ENCODE measurements at regions not wholly inside any gene's neighbourhood (a gene's known extent, or its start where the extent isn't known, plus 50 kb on each side); places are given as distances from the start of the nearest gene placed in this dataset.

DNA sequence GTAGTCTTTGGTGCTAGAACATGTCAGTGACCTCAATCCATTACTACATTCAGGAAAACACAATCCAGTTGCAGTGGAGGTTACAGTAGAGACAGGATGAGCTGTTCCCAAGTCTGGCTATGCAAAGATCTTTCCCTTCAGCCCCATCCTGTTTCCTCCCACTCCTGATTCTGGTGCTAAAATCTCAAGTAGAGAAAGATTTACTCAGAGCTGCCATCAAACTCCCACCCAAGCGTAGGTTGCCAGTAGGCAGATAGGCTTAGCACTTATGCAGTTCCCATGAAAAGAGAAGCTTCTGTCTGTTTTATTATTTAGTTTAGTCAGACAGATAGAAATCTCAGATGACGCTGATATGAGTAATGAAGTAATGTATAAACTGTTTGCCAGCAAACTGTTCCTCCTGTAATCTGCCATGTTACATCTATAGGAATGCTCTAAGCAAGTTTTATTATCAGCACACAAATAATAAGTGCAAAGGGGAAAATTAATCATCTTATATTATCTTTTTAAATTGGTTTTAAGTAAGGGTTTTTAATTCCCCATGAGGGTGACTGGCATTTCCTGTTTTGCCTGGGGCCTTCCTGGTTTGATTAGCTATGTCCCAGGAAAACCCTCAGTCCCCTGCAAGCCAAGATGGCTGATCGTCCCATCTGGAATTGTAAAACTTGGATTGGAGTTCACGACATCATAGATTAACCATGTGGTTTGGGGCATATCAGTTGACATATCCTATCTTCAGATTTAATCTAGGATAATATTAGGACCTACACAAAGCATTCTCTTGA, 188.3 kb upstream of the PALMD start:
- no peaks in the 10 kb centered on the region for H3K27me3 ChIP-seq (ENCODE audit: control insufficient read depth in 2 of 2, insufficient read depth in 1 of 2, low read length in 1 of 2)
- DNase-seq (ENCODE audit: low read depth in 6 of 9, low spot score in 9 of 9), result no peak
- no peaks in the 10 kb centered on the region for H3K4me1 ChIP-seq (ENCODE audit: control insufficient read depth in 2 of 2, insufficient read depth in 2 of 2, low read length in 2 of 2)
- H3K27ac ChIP-seq (ENCODE audit: low read depth in 1 of 2, low read length in 1 of 2), result no peak overlapping the region
- H3K9me3 ChIP-seq (ENCODE audit: control insufficient read depth in 2 of 2, insufficient read depth in 1 of 2, low read length in 1 of 2), result no peaks in the 10 kb centered on the region
- H3K36me3 ChIP-seq (ENCODE audit: control insufficient read depth in 2 of 2, insufficient read depth in 2 of 2, low read length in 1 of 2), result no peaks in the 10 kb centered on the region
- 93% methylated on average over 4 of the region's 4 CpGs for WGBS
- H3K4me3 ChIP-seq (ENCODE audit: low read length in 2 of 2), result no peak overlapping the region

DNA sequence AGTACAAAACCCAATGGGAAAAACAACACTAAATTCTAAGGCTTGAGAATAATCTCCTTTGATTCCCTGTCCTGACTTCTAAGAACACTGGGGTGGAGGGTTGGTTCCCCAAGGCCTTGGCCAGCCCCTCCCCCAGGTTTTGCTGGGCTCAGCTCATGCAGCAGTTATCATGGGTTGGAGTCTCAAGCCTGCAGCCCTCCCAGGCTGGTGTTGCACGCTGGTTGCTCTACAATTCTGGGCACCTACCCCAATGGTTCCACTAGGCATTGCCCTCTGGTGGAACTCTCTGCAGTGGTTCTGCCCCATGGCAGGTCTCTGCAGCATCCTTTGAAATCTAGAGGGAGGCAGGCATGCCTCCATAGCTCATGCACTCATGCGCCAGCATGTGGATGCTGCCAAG, 184.4 kb upstream of the PALMD start:
- H3K4me3 ChIP-seq (ENCODE audit: low read length in 2 of 2), result no peak overlapping the region
- H3K4me1 ChIP-seq (ENCODE audit: control insufficient read depth in 2 of 2, insufficient read depth in 2 of 2, low read length in 2 of 2), result no peaks in the 10 kb centered on the region
- no peaks in the 10 kb centered on the region for H3K9me3 ChIP-seq (ENCODE audit: control insufficient read depth in 2 of 2, insufficient read depth in 1 of 2, low read length in 1 of 2)
- DNase-seq (ENCODE audit: low read depth in 6 of 9, low spot score in 9 of 9), result no peak
- H3K36me3 ChIP-seq (ENCODE audit: control insufficient read depth in 2 of 2, insufficient read depth in 2 of 2, low read length in 1 of 2), result no peaks in the 10 kb centered on the region
- no peaks in the 10 kb centered on the region for H3K27me3 ChIP-seq (ENCODE audit: control insufficient read depth in 2 of 2, insufficient read depth in 1 of 2, low read length in 1 of 2)
- 96% methylated on average over 2 of the region's 2 CpGs for WGBS
- H3K27ac ChIP-seq (ENCODE audit: low read depth in 1 of 2, low read length in 1 of 2), result no peak overlapping the region

DNA sequence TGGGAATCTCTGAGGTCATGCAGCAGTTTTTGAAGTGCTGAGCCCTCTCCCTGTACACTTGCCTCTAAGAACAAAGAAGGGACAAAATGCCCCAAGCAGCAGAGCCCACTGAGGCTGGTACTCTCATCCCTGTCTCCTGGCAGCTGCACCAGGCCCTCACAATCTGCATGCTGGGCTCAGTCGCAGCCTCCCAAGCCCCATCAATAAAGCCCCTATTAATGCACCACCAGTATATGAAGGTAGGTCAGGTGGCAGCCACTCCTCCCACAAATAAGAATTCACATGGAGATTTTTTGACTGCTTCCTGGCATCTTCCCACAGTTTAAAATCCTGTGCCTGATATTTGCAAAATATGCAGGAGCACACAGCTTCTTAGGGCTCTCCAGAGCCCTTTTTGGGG, 181.2 kb upstream of the PALMD start:
- Histone ChIP-seq H3K36me3 (ENCODE audit: control insufficient read depth in 2 of 2, insufficient read depth in 2 of 2, low read length in 1 of 2) (no peaks in the 10 kb centered on the region), H3K4me3 (ENCODE audit: low read length in 2 of 2) (no peak overlapping the region), H3K4me1 (ENCODE audit: control insufficient read depth in 2 of 2, insufficient read depth in 2 of 2, low read length in 2 of 2) (no peaks in the 10 kb centered on the region), H3K9me3 (ENCODE audit: control insufficient read depth in 2 of 2, insufficient read depth in 1 of 2, low read length in 1 of 2) (no peaks in the 10 kb centered on the region), H3K27ac (ENCODE audit: low read depth in 1 of 2, low read length in 1 of 2) (no peak overlapping the region), H3K27me3 (ENCODE audit: control insufficient read depth in 2 of 2, insufficient read depth in 1 of 2, low read length in 1 of 2) (no peaks in the 10 kb centered on the region)
- no peak for DNase-seq (ENCODE audit: low read depth in 6 of 9, low spot score in 9 of 9)
- 100% methylated on average over 1 of the region's 1 CpG for WGBS

DNA sequence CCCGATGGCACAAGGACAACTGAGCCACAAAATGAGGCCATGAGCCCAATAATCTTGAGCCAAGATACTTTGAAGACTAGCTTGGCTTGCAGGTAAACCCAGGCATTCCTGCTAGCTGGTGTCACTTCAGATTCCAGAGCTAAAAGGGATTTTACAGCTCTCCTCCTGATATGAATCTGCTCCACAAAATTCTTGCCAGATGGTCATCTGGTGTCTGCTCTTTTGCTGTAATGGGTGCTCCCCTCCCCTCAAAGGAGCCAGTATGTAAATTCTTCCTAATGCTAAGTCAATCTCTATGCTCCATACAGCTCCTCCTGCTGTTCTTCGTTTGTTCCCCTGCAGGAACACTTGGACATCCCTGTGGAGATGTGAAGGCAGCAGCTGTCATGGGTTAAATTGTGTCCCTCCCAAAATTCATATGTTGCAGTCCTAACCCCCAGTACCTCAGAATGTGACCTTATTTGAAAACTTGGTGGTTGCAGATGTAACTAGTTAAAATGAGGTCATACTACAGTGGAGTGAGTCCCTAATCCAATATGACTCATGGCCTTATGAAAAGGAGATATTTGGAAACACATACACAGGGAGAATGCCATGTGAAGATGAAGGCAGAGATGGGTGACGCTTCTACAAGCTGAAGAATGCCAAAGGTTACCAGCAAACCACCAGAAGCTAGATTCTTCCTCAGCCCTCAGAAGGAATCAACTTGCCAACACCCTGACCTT, 180.6 kb upstream of the PALMD start:
- Histone ChIP-seq H3K36me3 (ENCODE audit: control insufficient read depth in 2 of 2, insufficient read depth in 2 of 2, low read length in 1 of 2) (no peaks in the 10 kb centered on the region), H3K9me3 (ENCODE audit: control insufficient read depth in 2 of 2, insufficient read depth in 1 of 2, low read length in 1 of 2) (no peaks in the 10 kb centered on the region)
- WGBS, result 88% methylated on average over 3 of the region's 3 CpGs

DNA sequence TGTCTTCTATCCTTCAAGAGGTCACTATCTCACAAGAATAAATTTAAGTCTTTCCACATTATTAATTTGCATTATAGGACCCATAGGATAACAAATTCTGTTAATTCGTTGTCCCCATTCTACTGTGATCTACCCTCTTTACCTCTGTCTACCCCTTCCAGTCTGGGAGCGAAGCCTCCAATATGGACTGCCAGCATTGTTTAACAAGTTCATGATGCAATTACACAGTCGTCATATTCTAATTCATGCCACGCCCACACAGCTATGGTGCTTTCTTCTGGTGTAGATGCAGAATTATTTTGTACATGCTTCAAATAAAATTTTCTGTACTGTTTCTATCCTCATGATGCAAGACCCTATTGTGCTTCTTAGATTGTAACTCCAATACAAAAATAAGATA, 178.3 kb upstream of the PALMD start:
- 97% methylated on average over 4 of the region's 4 CpGs for WGBS
- H3K9me3 ChIP-seq (ENCODE audit: control insufficient read depth in 2 of 2, insufficient read depth in 1 of 2, low read length in 1 of 2), result no peaks in the 10 kb centered on the region
- DNase-seq (ENCODE audit: low read depth in 6 of 9, low spot score in 9 of 9), result no peak
- no peak overlapping the region for H3K27ac ChIP-seq (ENCODE audit: low read depth in 1 of 2, low read length in 1 of 2)
- H3K4me1 ChIP-seq (ENCODE audit: control insufficient read depth in 2 of 2, insufficient read depth in 2 of 2, low read length in 2 of 2), result no peaks in the 10 kb centered on the region
- H3K4me3 ChIP-seq (ENCODE audit: low read length in 2 of 2), result no peak overlapping the region
- H3K36me3 ChIP-seq (ENCODE audit: control insufficient read depth in 2 of 2, insufficient read depth in 2 of 2, low read length in 1 of 2), result no peaks in the 10 kb centered on the region
- H3K27me3 ChIP-seq (ENCODE audit: control insufficient read depth in 2 of 2, insufficient read depth in 1 of 2, low read length in 1 of 2), result no peaks in the 10 kb centered on the region

More for the DNA sequence above, 180.6 kb upstream of the PALMD start:
- no peaks in the 10 kb centered on the region for H3K4me1 ChIP-seq (ENCODE audit: control insufficient read depth in 2 of 2, insufficient read depth in 2 of 2, low read length in 2 of 2)
- no peak for DNase-seq (ENCODE audit: low read depth in 6 of 9, low spot score in 9 of 9)
- H3K4me3 ChIP-seq (ENCODE audit: low read length in 2 of 2), result no peak overlapping the region
- H3K27me3 ChIP-seq (ENCODE audit: control insufficient read depth in 2 of 2, insufficient read depth in 1 of 2, low read length in 1 of 2), result no peaks in the 10 kb centered on the region
- no peak overlapping the region for H3K27ac ChIP-seq (ENCODE audit: low read depth in 1 of 2, low read length in 1 of 2)

DNA sequence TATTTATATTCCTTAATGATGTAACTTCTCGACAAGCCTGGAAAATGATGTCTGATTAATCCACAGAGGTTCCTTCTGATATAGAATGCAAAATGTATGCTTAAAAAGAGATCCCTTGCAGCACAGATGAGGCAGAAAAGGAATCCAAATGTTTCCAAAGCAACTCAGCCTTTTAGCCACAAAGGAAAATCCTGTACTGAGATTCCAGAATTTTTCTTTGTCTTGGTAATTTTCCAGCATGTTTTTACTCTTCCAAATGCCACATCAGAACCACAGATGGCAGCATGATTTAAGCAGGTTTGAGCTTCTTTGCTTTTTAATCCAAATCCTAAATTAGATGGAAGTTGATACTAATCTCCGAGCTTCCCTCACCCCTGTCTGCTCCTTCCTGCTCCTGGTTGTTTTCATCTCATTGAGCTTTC, 176.4 kb upstream of the PALMD start:
- no peak for DNase-seq (ENCODE audit: low read depth in 6 of 9, low spot score in 9 of 9)
- 94% methylated on average over 2 of the region's 2 CpGs for WGBS
- Histone ChIP-seq H3K27ac (ENCODE audit: low read depth in 1 of 2, low read length in 1 of 2) (no peak overlapping the region), H3K9me3 (ENCODE audit: control insufficient read depth in 2 of 2, insufficient read depth in 1 of 2, low read length in 1 of 2) (no peaks in the 10 kb centered on the region), H3K4me3 (ENCODE audit: low read length in 2 of 2) (no peak overlapping the region), H3K36me3 (ENCODE audit: control insufficient read depth in 2 of 2, insufficient read depth in 2 of 2, low read length in 1 of 2) (no peaks in the 10 kb centered on the region), H3K27me3 (ENCODE audit: control insufficient read depth in 2 of 2, insufficient read depth in 1 of 2, low read length in 1 of 2) (no peaks in the 10 kb centered on the region), H3K4me1 (ENCODE audit: control insufficient read depth in 2 of 2, insufficient read depth in 2 of 2, low read length in 2 of 2) (no peaks in the 10 kb centered on the region)

DNA sequence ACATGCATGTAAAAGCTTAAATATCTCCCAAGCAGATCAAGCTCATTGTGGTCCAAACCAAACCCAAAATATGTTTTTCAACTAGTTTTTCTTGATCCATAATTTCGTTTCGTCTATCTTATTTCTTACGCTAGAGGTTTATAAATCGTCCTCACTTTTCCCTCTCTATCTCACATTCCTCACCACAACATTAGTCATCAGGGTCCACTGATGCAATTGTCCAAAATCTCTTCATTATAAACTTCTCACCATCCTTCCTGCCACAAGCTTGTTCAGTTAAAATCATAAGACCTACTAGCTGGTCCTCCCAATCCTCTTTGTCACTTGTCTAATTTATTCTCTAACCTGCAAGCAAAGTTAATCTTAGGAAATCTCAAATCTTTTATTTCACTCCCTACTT, 173.0 kb upstream of the PALMD start:
- no peaks in the 10 kb centered on the region for H3K4me1 ChIP-seq (ENCODE audit: control insufficient read depth in 2 of 2, insufficient read depth in 2 of 2, low read length in 2 of 2)
- 96% methylated on average over 4 of the region's 4 CpGs for WGBS
- H3K4me3 ChIP-seq (ENCODE audit: low read length in 2 of 2), result no peak overlapping the region
- no peaks in the 10 kb centered on the region for H3K27me3 ChIP-seq (ENCODE audit: control insufficient read depth in 2 of 2, insufficient read depth in 1 of 2, low read length in 1 of 2)
- no peaks in the 10 kb centered on the region for H3K36me3 ChIP-seq (ENCODE audit: control insufficient read depth in 2 of 2, insufficient read depth in 2 of 2, low read length in 1 of 2)
- H3K27ac ChIP-seq (ENCODE audit: low read depth in 1 of 2, low read length in 1 of 2), result no peak overlapping the region
- no peak for DNase-seq (ENCODE audit: low read depth in 6 of 9, low spot score in 9 of 9)
- no peaks in the 10 kb centered on the region for H3K9me3 ChIP-seq (ENCODE audit: control insufficient read depth in 2 of 2, insufficient read depth in 1 of 2, low read length in 1 of 2)

DNA sequence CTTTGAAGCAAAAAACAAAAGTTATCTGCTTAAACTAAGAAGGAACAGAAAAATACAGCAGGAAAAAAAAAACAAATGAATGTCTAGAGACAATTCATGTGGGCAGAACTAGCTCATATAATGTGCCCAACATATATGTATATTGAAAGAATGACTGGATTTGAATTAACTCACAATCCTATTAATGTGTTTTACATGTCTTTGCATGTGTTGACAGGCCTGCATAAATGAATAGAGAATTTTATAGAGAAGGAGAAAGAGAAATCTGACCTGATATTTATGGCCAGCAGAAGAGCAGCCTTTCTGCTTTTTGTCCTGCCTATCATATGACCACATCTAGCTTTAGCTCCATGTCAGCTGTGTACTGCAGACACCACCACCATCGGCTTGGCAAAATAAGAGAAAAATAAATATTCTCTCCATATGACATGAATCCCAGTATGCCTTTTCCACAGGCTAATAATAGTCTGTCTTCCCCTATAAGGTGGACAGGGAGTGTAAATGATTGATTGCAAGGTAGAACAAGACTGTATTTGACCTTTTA, 171.5 kb upstream of the PALMD start:
- Histone ChIP-seq H3K4me1 (ENCODE audit: control insufficient read depth in 2 of 2, insufficient read depth in 2 of 2, low read length in 2 of 2) (no peaks in the 10 kb centered on the region), H3K27ac (ENCODE audit: low read depth in 1 of 2, low read length in 1 of 2) (no peak overlapping the region), H3K36me3 (ENCODE audit: control insufficient read depth in 2 of 2, insufficient read depth in 2 of 2, low read length in 1 of 2) (no peaks in the 10 kb centered on the region), H3K27me3 (ENCODE audit: control insufficient read depth in 2 of 2, insufficient read depth in 1 of 2, low read length in 1 of 2) (no peaks in the 10 kb centered on the region), H3K4me3 (ENCODE audit: low read length in 2 of 2) (no peak overlapping the region), H3K9me3 (ENCODE audit: control insufficient read depth in 2 of 2, insufficient read depth in 1 of 2, low read length in 1 of 2) (no peaks in the 10 kb centered on the region)
- DNase-seq (ENCODE audit: low read depth in 6 of 9, low spot score in 9 of 9), result no peak
- 88% methylated on average over 1 of the region's 1 CpG for WGBS

DNA sequence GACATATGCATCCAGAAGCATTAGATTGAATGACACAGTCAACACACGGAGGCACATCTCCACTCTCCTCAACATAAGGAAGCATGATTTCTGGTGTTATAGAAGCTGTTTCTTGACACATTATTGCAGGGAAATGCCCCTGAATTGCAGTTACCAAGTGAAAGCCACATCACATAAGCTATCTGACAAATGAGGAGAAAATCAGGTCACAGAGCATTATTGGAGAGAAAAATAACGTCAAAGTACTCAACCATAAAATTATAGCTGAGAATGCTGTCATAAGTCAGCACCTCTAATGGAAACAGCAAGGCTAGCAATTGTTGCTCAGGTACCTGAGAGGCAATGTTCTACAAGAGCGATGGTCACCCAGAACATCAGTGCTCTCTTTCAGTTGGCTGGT, 169.9 kb upstream of the PALMD start:
- 97% methylated on average over 3 of the region's 3 CpGs for WGBS
- Histone ChIP-seq H3K4me3 (ENCODE audit: low read length in 2 of 2) (no peak overlapping the region), H3K4me1 (ENCODE audit: control insufficient read depth in 2 of 2, insufficient read depth in 2 of 2, low read length in 2 of 2) (no peaks in the 10 kb centered on the region), H3K36me3 (ENCODE audit: control insufficient read depth in 2 of 2, insufficient read depth in 2 of 2, low read length in 1 of 2) (no peaks in the 10 kb centered on the region), H3K27me3 (ENCODE audit: control insufficient read depth in 2 of 2, insufficient read depth in 1 of 2, low read length in 1 of 2) (no peaks in the 10 kb centered on the region), H3K9me3 (ENCODE audit: control insufficient read depth in 2 of 2, insufficient read depth in 1 of 2, low read length in 1 of 2) (no peaks in the 10 kb centered on the region), H3K27ac (ENCODE audit: low read depth in 1 of 2, low read length in 1 of 2) (no peak overlapping the region)
- no peak for DNase-seq (ENCODE audit: low read depth in 6 of 9, low spot score in 9 of 9)
